ENCODE measurements at regions not wholly inside any gene's neighbourhood (a gene's known extent, or its start where the extent isn't known, plus 50 kb on each side); places are given as distances from the start of the nearest gene placed in this dataset.

- no peak overlapping the region for H3K27ac ChIP-seq (ENCODE audit: low read depth)
- H3F3A ChIP-seq (replicated peaks; ENCODE audit: low read depth): no peaks in the 10 kb centered on the region
- Mint-ChIP-seq H3K27ac (no peak overlapping the region), H3K27me3 (ENCODE audit: insufficient read depth, low read depth, poor library complexity) (no peaks in the 10 kb centered on the region), H3K36me3 (ENCODE audit: low read depth) (no peaks in the 10 kb centered on the region), H3K4me1 (no peaks in the 10 kb centered on the region), H3K9me3 (no peaks in the 10 kb centered on the region), H3K4me3 (no peak overlapping the region)
- TF ChIP-seq REST (IDR thresholded peaks at IDR 0.05; ENCODE audit: unreplicated experiment) (no peak), EZH2 (IDR thresholded peaks at IDR 0.05; ENCODE audit: low read depth, unreplicated experiment) (no peak)
- DNase-seq (ENCODE audit: low spot score) (peak; percentile 14), ATAC-seq (no peak)
- H2AFZ ChIP-seq: no peak overlapping the region
- no peaks in the 10 kb centered on the region for H3K4me1 ChIP-seq (ENCODE audit: insufficient read depth)
- no peaks in the 10 kb centered on the region for H4K20me1 ChIP-seq (replicated peaks; ENCODE audit: insufficient read depth)
- no peaks in the 10 kb centered on the region for H3K9me2 ChIP-seq (ENCODE audit: insufficient read depth)
- H3K36me3 ChIP-seq (ENCODE audit: insufficient read depth): no peaks in the 10 kb centered on the region
- H3K79me2 ChIP-seq (replicated peaks; ENCODE audit: insufficient read depth): no peaks in the 10 kb centered on the region
- H3K4me2 ChIP-seq: no peak overlapping the region
- H3K4me3 ChIP-seq: no peak overlapping the region
- H3K27me3 ChIP-seq (ENCODE audit: insufficient read depth): no peaks in the 10 kb centered on the region
These were observed 1077.6 kb downstream of the GALC start for GRCh38 chr14:86915406-86915805.

- no peaks in the 10 kb centered on the region for H4K20me1 ChIP-seq (replicated peaks; ENCODE audit: insufficient read depth)
- DNase-seq (ENCODE audit: low spot score) (no peak), ATAC-seq (no peak)
- H3K4me3 ChIP-seq: no peak overlapping the region
- no peaks in the 10 kb centered on the region for H3K36me3 ChIP-seq (ENCODE audit: insufficient read depth)
- no peak overlapping the region for H3K4me2 ChIP-seq
- H3K9me2 ChIP-seq (ENCODE audit: insufficient read depth): no peaks in the 10 kb centered on the region
- H3K27ac ChIP-seq (ENCODE audit: low read depth): no peak overlapping the region
- no peaks in the 10 kb centered on the region for H3K79me2 ChIP-seq (replicated peaks; ENCODE audit: insufficient read depth)
- H2AFZ ChIP-seq: no peak overlapping the region
- Mint-ChIP-seq H3K27me3 (ENCODE audit: insufficient read depth, low read depth, poor library complexity) (no peaks in the 10 kb centered on the region), H3K4me1 (no peaks in the 10 kb centered on the region), H3K36me3 (ENCODE audit: low read depth) (no peaks in the 10 kb centered on the region), H3K27ac (no peak overlapping the region), H3K4me3 (no peak overlapping the region), H3K9me3 (no peaks in the 10 kb centered on the region)
- H3F3A ChIP-seq (replicated peaks; ENCODE audit: low read depth): no peaks in the 10 kb centered on the region
- H3K27me3 ChIP-seq (ENCODE audit: insufficient read depth): no peaks in the 10 kb centered on the region
- H3K4me1 ChIP-seq (ENCODE audit: insufficient read depth): no peaks in the 10 kb centered on the region
- TF ChIP-seq EZH2 (IDR thresholded peaks at IDR 0.05; ENCODE audit: low read depth, unreplicated experiment) (no peak), STAT1 (IDR thresholded peaks at IDR 0.05; ENCODE audit: unreplicated experiment) (no peak), ZNF114 (CRISPR knock-in tag; IDR thresholded peaks at IDR 0.05) (no peak), ZNF331 (CRISPR knock-in tag; IDR thresholded peaks at IDR 0.05; ENCODE audit: low read depth) (no peak), CTCF (conservative IDR thresholded peaks at IDR 0.05; ENCODE audit: low read depth in 2 of 2) (no peak), CREB1 (CRISPR knock-in tag; IDR thresholded peaks at IDR 0.05; ENCODE audit: low read depth) (no peak), EZH2phosphoT487 (IDR thresholded peaks at IDR 0.05; ENCODE audit: unreplicated experiment) (no peak), NANOG (IDR thresholded peaks at IDR 0.05; ENCODE audit: borderline replicate concordance) (no peak), JUNB (IDR thresholded peaks at IDR 0.05; ENCODE audit: unreplicated experiment) (no peak)
These were observed 1080.3 kb downstream of the GALC start for GRCh38 chr14:86912709-86913108.

Data from GM23338 (cell line).